ENCODE measurements at regions not wholly inside any gene's neighbourhood (a gene's known extent, or its start where the extent isn't known, plus 50 kb on each side); places are given as distances from the start of the nearest gene placed in this dataset.

DNA sequence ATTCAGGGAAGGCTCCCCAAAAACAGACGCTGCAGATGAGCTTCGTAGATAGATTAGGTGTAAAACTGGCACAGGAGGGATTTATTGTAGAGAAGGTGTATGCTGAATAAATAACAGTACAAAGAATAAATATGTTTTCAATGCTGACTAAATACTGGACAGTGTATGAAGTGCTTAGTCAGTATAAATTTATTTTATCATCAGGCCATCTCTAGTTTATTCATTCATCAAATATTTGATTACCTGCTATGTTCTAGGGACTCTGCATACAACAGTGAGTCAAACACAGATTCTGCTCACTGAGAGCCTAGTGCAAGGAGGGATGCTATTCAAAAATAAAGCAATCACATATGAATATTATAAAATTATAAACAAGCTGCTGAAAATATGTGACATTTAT, 63.6 kb upstream of the TSPAN5 start:
- TF ChIP-seq EZH2 (IDR thresholded peaks at IDR 0.05; ENCODE audit: insufficient read depth, poor library complexity, severe bottlenecking) (no peak), EZH2phosphoT487 (IDR thresholded peaks at IDR 0.05; ENCODE audit: insufficient read depth, low read depth) (no peak)
